ENCODE measurements at regions not wholly inside any gene's neighbourhood (a gene's known extent, or its start where the extent isn't known, plus 50 kb on each side); places are given as distances from the start of the nearest gene placed in this dataset.
A peak's percentile ranks its signal among the peaks of the same experiment; 100 is the strongest.

DNA sequence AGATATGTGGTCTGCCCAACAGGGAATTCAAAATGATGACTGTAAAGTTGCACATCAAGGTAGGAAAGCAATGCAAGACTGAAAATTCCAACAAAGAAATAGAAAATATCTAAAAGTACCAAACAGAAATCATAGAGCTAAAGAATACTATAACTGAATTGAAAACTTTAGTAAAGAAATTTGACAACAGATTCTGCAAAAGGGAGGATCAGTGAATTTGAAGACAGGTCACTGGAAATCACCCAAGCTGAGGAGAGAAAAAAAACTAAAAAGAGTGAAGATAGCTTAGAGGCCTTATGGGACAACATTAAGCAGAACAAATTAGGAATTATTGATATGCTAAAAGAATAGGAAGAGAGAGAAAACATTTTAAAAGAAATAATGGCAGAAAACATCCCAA, 240.6 kb downstream of the SNX13 start:
- no peak for DNase-seq

DNA sequence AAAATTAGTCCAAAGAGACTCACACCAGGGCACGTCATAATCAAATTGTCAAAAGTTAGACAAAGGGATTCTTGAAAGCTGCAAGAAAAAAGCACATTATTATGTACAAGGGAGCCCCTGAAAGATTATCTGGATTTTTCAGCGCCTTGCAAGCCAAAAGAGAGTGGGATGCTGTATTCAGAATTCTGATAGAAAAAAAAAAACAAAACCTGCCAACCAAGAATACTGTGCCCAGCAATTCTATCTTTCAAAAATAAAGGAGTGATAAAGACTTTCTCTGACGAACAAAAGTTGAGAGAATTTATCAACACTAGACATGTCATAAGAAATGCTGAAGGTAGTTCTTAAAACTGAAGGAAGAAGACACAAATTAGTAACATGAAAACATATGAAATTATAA, 240.2 kb downstream of the SNX13 start:
- DNase-seq, result no peak

DNA sequence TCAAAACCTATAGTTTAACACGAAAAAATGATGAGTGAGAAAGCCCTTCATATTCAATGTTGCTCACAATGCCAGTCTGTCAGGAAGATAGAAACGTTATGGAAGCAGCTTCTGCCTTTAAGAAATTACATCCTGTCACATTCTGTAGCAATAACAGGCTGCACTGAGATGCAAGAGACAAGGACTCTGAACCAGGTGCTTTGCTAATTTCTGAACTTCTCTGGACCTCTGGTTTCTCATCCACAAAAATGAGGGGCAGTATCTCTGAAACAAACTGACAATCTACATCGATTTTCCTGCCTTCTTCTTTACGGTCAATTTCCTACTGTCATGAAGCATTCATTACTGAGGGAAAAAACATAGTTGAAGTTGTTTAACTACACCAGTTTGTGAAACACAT, 234.0 kb downstream of the SNX13 start:
- DNase-seq, result no peak

DNA sequence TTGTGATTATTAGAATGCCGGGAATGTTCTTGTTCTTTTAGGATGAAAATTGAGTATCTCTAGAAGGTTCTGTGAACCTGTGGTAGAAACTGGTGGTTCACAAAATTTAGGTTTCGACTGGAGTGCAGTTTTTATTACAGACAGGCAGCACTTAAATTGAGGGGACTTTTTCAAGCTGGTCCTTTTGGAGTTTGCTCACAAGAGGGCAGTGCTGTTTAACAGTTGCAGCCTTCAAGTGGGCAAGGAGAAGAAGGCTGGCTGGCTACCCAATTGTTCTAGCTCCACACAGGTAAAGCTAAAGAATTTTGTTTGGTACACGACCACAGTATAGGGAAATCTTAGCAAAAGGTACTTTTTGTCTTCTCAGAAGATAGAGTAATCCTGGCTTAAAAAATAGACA, 233.6 kb downstream of the SNX13 start:
- peak; percentile 69 for DNase-seq

DNA sequence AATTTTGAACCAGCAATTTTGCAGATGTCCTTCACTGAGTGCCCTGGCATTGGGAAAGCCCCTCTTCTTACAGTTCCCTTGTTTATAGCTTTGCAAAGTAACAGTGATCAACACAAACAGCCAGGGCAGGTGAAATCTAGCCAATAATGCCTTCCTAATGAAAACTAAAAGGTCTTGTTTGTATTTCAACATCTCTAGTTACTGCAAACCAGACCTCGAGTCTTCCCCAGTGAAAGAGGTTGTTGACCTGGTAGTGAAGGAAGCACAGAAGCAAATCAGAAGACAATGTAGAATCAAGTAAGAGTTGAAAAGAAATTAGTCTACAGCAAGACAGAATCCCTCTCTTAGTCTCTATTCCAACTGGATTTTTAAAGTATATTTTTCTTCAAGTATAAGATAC, 231.2 kb downstream of the SNX13 start:
- DNase-seq, result no peak

DNA sequence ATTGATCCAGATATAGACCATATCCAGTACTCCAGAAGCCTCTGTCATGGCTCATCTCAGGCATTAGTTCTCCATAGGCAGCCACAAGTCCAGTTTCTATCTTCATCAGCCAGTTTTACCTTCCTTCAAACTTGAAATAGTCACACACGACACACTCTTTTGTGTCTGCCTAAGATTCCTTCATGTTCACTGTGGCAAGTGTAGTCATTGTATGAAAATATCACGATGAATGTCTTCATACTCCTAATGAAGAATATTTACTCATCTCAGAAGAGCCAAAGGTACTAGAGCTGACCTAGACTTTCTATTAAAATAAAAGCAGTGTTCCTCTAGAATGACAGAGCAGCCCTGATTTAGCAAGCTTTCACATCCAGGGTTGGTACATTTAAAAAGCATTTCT, 230.7 kb downstream of the SNX13 start:
- DNase-seq, result no peak

DNA sequence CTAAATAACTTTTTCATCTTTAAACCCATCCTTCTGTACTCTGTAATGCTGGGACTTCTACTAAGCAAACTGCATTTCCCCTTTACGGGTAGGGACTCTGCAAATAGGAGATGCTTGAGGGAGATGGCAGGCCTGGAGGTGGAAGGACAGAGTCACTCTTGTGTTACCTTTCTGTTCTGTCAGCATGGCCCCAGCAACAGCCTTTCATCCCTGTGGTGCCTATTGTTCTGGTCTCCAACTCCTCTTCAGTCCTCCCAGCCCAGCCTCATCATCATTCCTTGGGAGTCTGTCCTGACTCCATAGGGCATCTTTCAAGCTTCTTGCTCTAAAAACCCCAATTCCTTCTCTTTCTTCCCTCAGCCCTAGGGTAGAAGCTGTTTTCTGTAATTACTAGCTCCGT, 230.0 kb downstream of the SNX13 start:
- DNase-seq, result no peak

DNA sequence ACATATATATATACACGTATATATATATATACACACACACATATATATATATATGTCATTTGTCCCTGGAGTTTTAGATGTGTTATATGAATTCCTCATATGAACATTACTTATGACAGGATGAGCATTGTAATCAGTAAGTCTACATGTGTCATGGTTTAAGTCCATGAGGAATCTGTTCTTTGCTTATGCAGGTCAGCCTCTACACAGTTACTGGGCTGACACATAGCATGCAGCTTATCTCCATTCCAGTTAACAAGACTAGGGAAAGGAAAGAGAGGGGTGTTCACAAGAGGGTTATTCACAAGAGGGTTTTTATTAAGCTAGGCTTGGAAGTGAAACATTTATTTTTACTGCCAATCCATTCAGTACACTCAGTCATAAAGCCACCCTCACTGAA, 226.7 kb downstream of the SNX13 start:
- DNase-seq, result no peak

DNA sequence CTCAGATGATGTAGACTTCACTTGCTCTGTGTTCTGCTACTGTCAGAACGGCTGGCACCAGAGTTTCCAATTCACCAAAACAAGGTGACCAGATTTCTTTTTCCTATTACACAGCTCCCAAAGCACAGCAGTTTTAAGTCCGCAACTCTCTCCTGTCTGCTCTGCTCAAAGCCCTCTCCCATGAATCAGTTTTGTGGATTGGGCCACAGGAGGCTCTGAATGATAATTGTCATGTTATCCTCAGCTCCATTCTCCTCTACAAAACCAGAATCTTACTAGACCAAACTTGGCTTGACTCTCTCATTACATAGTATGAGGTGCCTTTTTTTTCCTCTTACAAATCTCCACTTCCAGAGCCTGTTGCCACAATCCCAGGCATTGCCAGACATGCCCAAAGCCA, 223.5 kb downstream of the SNX13 start:
- DNase-seq, result no peak

DNA sequence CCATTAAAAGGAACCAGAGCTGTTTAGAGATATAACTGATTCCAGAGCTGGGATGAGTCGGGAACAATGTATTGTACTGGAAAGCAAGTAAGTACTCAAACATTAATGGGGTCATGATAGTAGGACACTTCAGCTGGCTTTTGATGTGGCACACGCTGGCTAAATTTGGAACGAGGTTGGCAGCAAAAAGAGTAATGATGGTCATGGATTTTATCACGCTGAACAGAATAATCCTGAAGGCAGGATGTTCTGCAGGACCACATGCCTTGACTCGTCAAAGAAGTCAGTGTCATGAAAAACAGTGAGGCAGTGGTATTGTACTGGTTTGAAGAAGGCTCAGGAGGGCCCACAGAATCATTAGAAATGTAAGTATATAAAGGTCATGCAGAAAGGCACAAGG, 220.3 kb downstream of the SNX13 start:
- no peak for DNase-seq

DNA sequence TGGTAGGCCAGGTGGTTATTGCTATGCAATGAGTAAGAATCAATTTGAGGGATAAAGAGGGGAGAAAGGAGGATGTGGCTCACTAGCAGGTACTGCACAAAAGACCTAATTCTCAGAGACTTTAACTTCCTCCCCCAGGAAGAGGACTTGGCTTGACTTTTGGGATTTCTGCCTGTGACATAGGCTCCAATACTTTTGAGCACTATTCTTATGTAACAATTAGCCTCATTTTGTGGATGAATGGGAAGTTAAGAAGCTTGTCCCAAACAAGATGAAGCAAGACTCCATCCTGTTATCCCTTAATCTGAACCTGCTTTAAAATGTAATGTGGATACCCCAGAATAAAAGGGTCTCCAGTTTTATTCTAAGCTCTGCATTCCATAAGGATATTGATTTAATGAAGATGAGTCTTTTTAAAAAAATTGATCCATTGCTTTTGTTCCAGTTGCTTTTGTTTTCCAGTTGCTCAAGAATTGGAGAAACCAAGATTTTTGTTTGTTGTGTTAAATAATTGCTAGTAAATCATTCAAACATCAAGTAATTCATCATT, 218.5 kb downstream of the SNX13 start:
- no peak for DNase-seq

DNA sequence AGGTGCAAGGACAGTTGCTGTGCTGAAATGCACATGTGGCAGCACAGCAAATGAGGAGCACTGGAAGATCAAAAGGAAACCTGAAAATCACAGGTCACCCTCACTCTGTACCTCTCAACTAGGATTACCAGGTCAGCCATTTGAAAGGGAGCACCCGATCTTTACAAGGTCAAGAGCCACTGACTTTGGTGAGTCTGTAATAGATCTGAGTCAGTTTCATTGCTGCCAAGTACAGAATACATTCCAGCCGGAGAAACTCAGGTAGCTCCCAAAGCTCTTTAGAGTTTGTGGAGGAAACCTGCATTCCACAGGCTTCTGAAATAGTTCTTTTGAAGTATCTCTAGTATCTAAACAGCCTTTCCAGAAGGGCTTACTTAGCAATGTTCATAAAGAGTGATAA, 217.5 kb downstream of the SNX13 start:
- DNase-seq, result no peak

DNA sequence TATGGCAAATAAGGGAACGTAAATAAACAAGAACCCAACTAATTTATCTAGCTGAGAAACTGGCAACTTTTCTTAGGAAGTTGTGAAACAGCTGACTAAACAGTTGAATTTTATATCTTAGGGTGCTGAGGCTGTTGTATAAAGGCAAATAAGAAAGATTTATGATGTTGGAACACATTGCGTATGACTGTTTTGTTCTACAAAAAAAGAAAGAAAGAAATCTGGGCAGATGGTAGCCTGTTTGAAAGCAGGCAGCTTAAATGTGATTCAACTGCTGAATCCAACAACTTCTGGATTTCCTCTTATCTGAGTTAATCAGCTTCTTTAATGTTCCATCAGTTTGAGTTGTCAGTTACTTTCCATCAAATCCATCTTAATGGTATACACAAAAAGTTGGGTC, 214.5 kb downstream of the SNX13 start:
- no peak for DNase-seq

DNA sequence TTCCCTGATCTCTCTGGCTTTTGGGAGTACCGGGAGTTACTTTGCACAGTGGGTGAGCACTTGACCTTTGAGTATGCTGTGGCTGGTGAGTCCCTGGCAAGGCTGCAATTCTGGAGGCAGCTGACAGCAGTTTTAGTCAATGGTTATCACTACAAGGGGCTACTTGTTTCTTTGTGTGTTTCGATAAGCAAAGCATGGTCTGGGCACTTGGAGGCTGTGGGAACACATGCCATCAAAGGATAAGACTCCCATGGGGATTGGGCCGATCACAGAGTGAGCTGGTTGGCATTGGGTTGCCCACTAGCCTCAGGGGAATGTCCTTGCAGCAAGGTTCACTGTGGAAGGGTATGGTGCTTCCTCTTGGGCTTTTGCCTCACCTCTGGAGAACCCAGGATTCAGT, 208.2 kb downstream of the SNX13 start:
- DNase-seq, result no peak

Measured in NCI-H345 (cell line).